UCSD-AML1 (cell line): ENCODE measurements at regions not wholly inside any gene's neighbourhood (a gene's known extent, or its start where the extent isn't known, plus 50 kb on each side); places are given as distances from the start of the nearest gene placed in this dataset.

Experiments used
- DNase-seq: peaks from one replicate; lab custom pipeline; 2025; ENCODE audit not compliant: unreplicated experiment; lab: John Stamatoyannopoulos, UW

GRCh38 chr15:39287322-39288195 lies 293.3 kb upstream of the THBS1 start:
- no peak for DNase-seq

- no peak for DNase-seq
Measured at GRCh38 chr15:39290711-39291435, 290.0 kb upstream of the THBS1 start.

- no peak for DNase-seq
Measured at GRCh38 chr15:39291690-39292089, 289.2 kb upstream of the THBS1 start.

- DNase-seq, result no peak
Measured at GRCh38 chr15:39296955-39297354, 283.9 kb upstream of the THBS1 start.

GRCh38 chr15:39298271-39298962 lies 282.5 kb upstream of the THBS1 start:
- DNase-seq, result no peak

- no peak for DNase-seq
Measured at GRCh38 chr15:39299486-39300267, 281.2 kb upstream of the THBS1 start.

GRCh38 chr15:39300451-39301153 lies 280.3 kb upstream of the THBS1 start:
- no peak for DNase-seq

- DNase-seq, result no peak
Measured at GRCh38 chr15:39301589-39301999, 279.3 kb upstream of the THBS1 start.

GRCh38 chr15:39302936-39303335 lies 277.9 kb upstream of the THBS1 start:
- DNase-seq, result no peak

- DNase-seq, result no peak
Measured at GRCh38 chr15:39304201-39304841, 276.6 kb upstream of the THBS1 start.

GRCh38 chr15:39304931-39305728 lies 275.7 kb upstream of the THBS1 start:
- DNase-seq, result no peak

- no peak for DNase-seq
Measured at GRCh38 chr15:39310633-39311032, 270.2 kb upstream of the THBS1 start.

- DNase-seq, result peak; percentile 49
Measured at GRCh38 chr15:39312984-39313383, 267.9 kb upstream of the THBS1 start.

GRCh38 chr15:39313467-39313866 lies 267.4 kb upstream of the THBS1 start:
- no peak for DNase-seq

- DNase-seq, result no peak
Measured at GRCh38 chr15:39313881-39314280, 267.0 kb upstream of the THBS1 start.

GRCh38 chr15:39315206-39315850 lies 265.6 kb upstream of the THBS1 start:
- DNase-seq, result no peak

- DNase-seq, result no peak
Measured at GRCh38 chr15:39317225-39317624, 263.7 kb upstream of the THBS1 start.

GRCh38 chr15:39318231-39318630 lies 262.6 kb upstream of the THBS1 start:
- no peak for DNase-seq
